ENCODE measurements at regions not wholly inside any gene's neighbourhood (a gene's known extent, or its start where the extent isn't known, plus 50 kb on each side); places are given as distances from the start of the nearest gene placed in this dataset.

DNA sequence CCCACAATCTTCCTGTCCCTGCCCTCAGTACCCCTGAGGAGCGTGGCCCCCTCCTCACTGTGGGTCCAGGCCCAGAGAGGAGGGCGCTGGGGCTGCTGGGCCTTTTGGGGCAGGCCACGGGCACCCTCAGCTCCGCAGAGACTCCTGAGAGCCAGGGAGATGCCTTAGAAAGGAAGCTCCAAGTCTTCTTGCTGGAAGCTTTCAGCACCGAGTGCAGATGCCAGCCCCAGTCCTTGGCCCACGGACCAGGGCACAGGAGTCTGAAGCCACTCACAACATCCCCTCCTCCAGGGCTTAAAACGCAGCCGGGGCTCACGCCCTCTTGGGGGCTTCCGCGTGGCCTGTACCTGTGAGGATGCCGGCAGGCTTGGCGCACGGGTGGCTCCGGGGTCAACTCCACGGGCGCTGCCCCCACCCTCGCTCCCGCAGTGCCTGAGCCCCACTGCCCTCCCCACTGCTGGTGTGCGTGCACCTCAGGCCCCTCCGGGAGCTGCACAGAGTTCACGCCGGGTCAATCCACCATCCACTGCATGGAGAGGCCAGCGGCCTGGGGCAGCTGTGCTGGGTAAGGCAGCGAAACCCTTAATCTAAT is 72.1 kb upstream of the CTDP1 start:
- TF ChIP-seq, protein P1, sequence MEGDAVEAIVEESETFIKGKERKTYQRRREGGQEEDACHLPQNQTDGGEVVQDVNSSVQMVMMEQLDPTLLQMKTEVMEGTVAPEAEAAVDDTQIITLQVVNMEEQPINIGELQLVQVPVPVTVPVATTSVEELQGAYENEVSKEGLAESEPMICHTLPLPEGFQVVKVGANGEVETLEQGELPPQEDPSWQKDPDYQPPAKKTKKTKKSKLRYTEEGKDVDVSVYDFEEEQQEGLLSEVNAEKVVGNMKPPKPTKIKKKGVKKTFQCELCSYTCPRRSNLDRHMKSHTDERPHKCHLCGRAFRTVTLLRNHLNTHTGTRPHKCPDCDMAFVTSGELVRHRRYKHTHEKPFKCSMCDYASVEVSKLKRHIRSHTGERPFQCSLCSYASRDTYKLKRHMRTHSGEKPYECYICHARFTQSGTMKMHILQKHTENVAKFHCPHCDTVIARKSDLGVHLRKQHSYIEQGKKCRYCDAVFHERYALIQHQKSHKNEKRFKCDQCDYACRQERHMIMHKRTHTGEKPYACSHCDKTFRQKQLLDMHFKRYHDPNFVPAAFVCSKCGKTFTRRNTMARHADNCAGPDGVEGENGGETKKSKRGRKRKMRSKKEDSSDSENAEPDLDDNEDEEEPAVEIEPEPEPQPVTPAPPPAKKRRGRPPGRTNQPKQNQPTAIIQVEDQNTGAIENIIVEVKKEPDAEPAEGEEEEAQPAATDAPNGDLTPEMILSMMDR (IDR thresholded peaks at IDR 0.05; ENCODE audit: insufficient read depth, low read depth, low read length) = no peak
- TF ChIP-seq EZH2 (IDR thresholded peaks at IDR 0.05; ENCODE audit: insufficient read depth, low read length) = no peak

Data from astrocyte (in vitro differentiated cells and primary cell).